Ovary (tissue), 7 donors: ENCODE measurements at regions not wholly inside any gene's neighbourhood (a gene's known extent, or its start where the extent isn't known, plus 50 kb on each side); places are given as distances from the start of the nearest gene placed in this dataset.

Experiments used
- DNase-seq, 5 donors: peaks; one replicate each; pipeline ENCODE4 v3.0.0-alpha.2; 2019 to 2020
- H3K27ac ChIP-seq, 2 donors: fragments of 200-600 bp; one replicate each; pipeline versions ENCODE4 v1.5.1 to v1.8.0; 2019 to 2022
- H3K27me3 ChIP-seq: fragments of 200-600 bp; one replicate; pipeline ENCODE4 v1.8.0; 2022
- H3K36me3 ChIP-seq: fragments of 200-600 bp; sonication (generic); one replicate; pipeline ENCODE4 v1.5.1; 2019
- H3K4me1 ChIP-seq: one replicate; pipeline ENCODE4 v1.8.1; 2013; ENCODE audit warnings: mild to moderate bottlenecking, moderate library complexity; ENCODE audit not compliant: insufficient read depth
- H3K4me3 ChIP-seq: fragments of 200-600 bp; sonication (generic); one replicate; pipeline ENCODE4 v1.5.1; 2017
- H3K9me3 ChIP-seq, 2 donors: fragments of 200-600 bp in 1 of 2; sonication (generic) in 1 of 2; one replicate each; pipeline versions ENCODE4 v1.5.1 to v1.8.1; 2013 to 2019; ENCODE audit warnings: mild to moderate bottlenecking in 1 of 2, moderate library complexity in 1 of 2
- CTCF ChIP-seq, 3 donors: fragments of 450-650 bp in 2 of 3; fragments of 200-600 bp in 1 of 3; IDR thresholded peaks; one replicate each; pipeline versions ENCODE4 v1.5.1 to v1.8.0; 2016 to 2022; ENCODE audit warnings: antibody characterized with exemption in 3 of 3, mild to moderate bottlenecking in 1 of 3
- EP300 ChIP-seq: sonication (generic); formaldehyde crosslinking; IDR thresholded peaks from one replicate; pipeline ENCODE4 v1.6.1; 2017; ENCODE audit warnings: antibody characterized with exemption
- POLR2A ChIP-seq: fragments of 450-650 bp; IDR thresholded peaks from one replicate; pipeline ENCODE4 v1.6.1; 2017; ENCODE audit warnings: antibody characterized with exemption, mild to moderate bottlenecking, moderate library complexity
- WGBS, 3 donors: extraction: QIAGEN DNeasy Blood & Tissue Kit in 1 of 3; methylation state at CpG; one replicate each; pipeline versions ENCODE4 v1.1.5 to v1.1.7; 2013 to 2017; 5-methylcytosine and 5-hydroxymethylcytosine counted together
- intact Hi-C, 4 donors: fragments of 100-400 bp; cut with DNase I; formaldehyde crosslinking; loops; one replicate each; pipeline versions ENCODE4 v1.11.0 to v1.15.1; 2022 to 2023
- donor health status: DM: no; HTN: no; CAD: no; lungs with moderate emphysema.
- donor health status: DM: no; HTN: no; CAD: no.
- donor health status: Bipolar disorder and iron deficiency.
- donor health status: DM: no; HTN: no; CAD: no.
- donor health status: DM: yes; HTN: yes; CAD: no.

GRCh38 chr12:17763366-17763765 lies 326.6 kb downstream of the RERGL start:
- Histone ChIP-seq H3K4me1 (no peaks in the 10 kb centered on the region), H3K4me3 (no peak overlapping the region), H3K27ac (no peak overlapping the region), H3K27me3 (no peaks in the 10 kb centered on the region), H3K36me3 (no peaks in the 10 kb centered on the region), H3K9me3 (no peaks in the 10 kb centered on the region)
- intact Hi-C loops, result loop anchor here in 1 of 4 donors (5.0 kb wide), 1 partner anchor 89 kb away; no protein-coding TSS in a partner anchor
- no peak for TF ChIP-seq CTCF (IDR thresholded peaks at IDR 0.05)
- no peak for TF ChIP-seq EP300
- no peak for TF ChIP-seq POLR2A
- whole genome bisulfite sequencing, 3 donors, result 87 to 89% (median 88%) methylated on average over 4 of the region's 4 CpGs
- DNase-seq, result no peak

DNA sequence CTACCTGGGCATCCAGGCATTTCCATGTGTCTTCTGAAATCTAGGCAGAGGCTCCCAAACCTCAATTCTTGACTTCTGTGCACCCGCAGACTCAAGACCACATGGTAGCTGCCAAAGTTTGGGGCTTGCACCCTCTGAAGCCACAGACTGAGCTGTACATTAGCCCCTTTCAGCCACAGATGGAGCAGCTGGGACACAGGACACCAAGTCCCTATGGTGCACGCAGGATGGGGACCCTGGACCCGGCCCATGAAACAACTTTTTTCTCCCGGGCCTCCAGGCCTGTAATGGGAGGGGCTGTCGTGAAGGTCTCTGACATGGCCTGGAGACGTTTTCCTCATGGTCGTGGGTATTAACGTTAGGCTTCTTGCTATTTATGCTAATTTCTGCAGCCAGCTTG lies 330.0 kb downstream of the RERGL start:
- no peak for DNase-seq
- H3K27me3 ChIP-seq, result no peaks in the 10 kb centered on the region
- no peak overlapping the region for H3K4me3 ChIP-seq
- TF ChIP-seq EP300 (no peak), CTCF (IDR thresholded peaks at IDR 0.05) (no peak), POLR2A (no peak)
- H3K9me3 ChIP-seq, result no peaks in the 10 kb centered on the region
- 80 to 88% (median 83%) methylated on average over 8 of the region's 8 CpGs for WGBS, 3 donors
- no peaks in the 10 kb centered on the region for H3K4me1 ChIP-seq
- intact Hi-C loops, result loop anchor here in 1 of 4 donors (5.0 kb wide), 1 partner anchor 92 kb away; no protein-coding TSS in a partner anchor
- no peaks in the 10 kb centered on the region for H3K36me3 ChIP-seq
- no peak overlapping the region for H3K27ac ChIP-seq
